GM12891 (cell line): ENCODE measurements at regions not wholly inside any gene's neighbourhood (a gene's known extent, or its start where the extent isn't known, plus 50 kb on each side); places are given as distances from the start of the nearest gene placed in this dataset.

Experiments used
- POLR2A ChIP-seq: IDR thresholded peaks from 2 replicates; pipeline ENCODE4 v1.6.1; 2011; ENCODE audit warnings: low read depth, low read length, control low read depth
- POLR2AphosphoS5 ChIP-seq: IDR thresholded peaks from 2 replicates; pipeline ENCODE4 v1.6.1; 2011; ENCODE audit warnings: low read depth, low read length, control low read depth
- SPI1 ChIP-seq: IDR thresholded peaks from 2 replicates; pipeline ENCODE4 v1.6.1; 2011; ENCODE audit warnings: low read depth, low read length, control low read depth
- TAF1 ChIP-seq: IDR thresholded peaks from 2 replicates; pipeline ENCODE4 v1.6.1; 2011; ENCODE audit warnings: low read depth, low read length, control low read depth

DNA sequence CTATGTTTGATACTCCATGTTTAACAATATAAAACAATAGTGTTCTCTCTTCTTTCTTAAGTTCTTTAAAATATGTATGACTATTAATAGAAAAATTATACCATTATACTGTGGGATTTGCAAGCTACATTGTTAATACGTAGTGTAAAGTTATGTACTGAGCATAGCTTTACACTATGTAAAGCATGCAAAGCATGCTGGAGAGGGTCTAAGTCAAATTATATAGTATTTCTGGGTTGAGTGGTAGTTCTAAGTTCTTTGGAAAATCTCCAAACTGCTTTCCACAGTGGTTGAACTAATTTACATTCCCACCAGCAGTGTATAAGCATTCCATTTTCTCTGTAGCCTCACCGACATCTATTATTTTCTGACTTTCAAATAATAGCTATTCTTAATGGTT lies 253.0 kb downstream of the RAP2B start:
- TF ChIP-seq POLR2A, result no peak
- TF ChIP-seq SPI1, result no peak
- TF ChIP-seq POLR2AphosphoS5, result no peak
- no peak for TF ChIP-seq TAF1
